ENCODE measurements at regions not wholly inside any gene's neighbourhood (a gene's known extent, or its start where the extent isn't known, plus 50 kb on each side); places are given as distances from the start of the nearest gene placed in this dataset.

DNA sequence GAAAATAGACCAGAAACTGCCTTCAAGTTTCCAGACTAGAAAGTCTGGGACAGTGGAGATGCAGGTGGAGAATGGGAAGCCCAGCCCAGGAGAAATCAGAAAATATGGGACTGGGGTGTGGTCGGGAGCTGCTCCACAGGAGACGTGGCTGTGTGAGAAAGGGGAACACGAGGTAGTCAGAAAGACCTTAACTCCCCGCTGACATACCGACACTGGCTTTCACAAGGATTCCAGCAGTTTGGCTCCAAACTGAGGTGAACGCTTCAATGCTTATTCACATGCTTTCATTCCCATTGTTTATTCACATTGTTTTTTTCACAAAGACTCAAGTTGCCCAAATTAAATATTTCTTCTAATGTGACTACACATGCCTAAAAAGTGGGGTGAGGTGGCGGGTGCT, 111.5 kb upstream of the SLCO3A1 start:
- Histone ChIP-seq H3K9ac (ENCODE audit: extremely low read depth, low read length, poor library complexity, severe bottlenecking) (no peak overlapping the region), H3K27ac (ENCODE audit: low read depth, low read length) (no peak overlapping the region), H3K4me1 (ENCODE audit: control insufficient read depth, insufficient read depth, low read length) (no peaks in the 10 kb centered on the region), H3K27me3 (ENCODE audit: control insufficient read depth, insufficient read depth, low read length, poor library complexity, severe bottlenecking) (no peaks in the 10 kb centered on the region), H3K36me3 (ENCODE audit: control insufficient read depth, insufficient read depth, low read length) (no peaks in the 10 kb centered on the region), H3K9me3 (ENCODE audit: control insufficient read depth, low read length) (no peaks in the 10 kb centered on the region), H3K4me3 (ENCODE audit: low read length) (no peak overlapping the region)
- no peaks in the 10 kb centered on the region for H3K4me1 Mint-ChIP-seq
- H3K27me3 Mint-ChIP-seq (ENCODE audit: insufficient read depth): no peaks in the 10 kb centered on the region
- TF ChIP-seq, protein P1, sequence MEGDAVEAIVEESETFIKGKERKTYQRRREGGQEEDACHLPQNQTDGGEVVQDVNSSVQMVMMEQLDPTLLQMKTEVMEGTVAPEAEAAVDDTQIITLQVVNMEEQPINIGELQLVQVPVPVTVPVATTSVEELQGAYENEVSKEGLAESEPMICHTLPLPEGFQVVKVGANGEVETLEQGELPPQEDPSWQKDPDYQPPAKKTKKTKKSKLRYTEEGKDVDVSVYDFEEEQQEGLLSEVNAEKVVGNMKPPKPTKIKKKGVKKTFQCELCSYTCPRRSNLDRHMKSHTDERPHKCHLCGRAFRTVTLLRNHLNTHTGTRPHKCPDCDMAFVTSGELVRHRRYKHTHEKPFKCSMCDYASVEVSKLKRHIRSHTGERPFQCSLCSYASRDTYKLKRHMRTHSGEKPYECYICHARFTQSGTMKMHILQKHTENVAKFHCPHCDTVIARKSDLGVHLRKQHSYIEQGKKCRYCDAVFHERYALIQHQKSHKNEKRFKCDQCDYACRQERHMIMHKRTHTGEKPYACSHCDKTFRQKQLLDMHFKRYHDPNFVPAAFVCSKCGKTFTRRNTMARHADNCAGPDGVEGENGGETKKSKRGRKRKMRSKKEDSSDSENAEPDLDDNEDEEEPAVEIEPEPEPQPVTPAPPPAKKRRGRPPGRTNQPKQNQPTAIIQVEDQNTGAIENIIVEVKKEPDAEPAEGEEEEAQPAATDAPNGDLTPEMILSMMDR (conservative IDR thresholded peaks at IDR 0.05): no peak
- WGBS, 2 experiments (ENCODE audit: insufficient coverage in 1 of 2, insufficient read length in 1 of 2): 79 to 85% methylated on average over 6 of the region's 7 CpGs
- H3K36me3 Mint-ChIP-seq (ENCODE audit: low read depth): no peaks in the 10 kb centered on the region
- no peaks in the 10 kb centered on the region for H3K9me3 Mint-ChIP-seq
- H3K4me3 Mint-ChIP-seq: no peak overlapping the region
- H3K27ac Mint-ChIP-seq: no peak overlapping the region
- no peak for DNase-seq

DNA sequence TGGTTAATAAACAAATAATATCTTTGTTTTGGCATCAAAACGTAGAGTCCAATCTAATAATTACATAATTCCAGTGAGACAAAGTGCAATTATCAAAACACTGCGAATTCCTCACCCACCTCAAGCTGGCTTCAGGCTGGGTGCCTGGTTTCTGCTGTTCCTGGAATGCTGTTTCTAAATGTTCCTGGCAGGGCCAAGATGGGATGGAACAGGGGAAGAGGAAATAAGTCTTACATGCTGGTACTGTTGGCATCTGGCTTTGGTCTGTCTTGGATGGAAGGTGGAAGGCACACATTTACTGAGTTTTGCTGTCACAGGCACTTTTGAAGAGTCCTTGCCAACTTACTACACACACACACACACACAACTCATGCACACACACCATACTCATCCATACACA, 101.9 kb upstream of the SLCO3A1 start:
- peaks cover 5% of the 10 kb centered on the region for H3K27me3 Mint-ChIP-seq (ENCODE audit: insufficient read depth)
- Histone ChIP-seq H3K27me3 (ENCODE audit: control insufficient read depth, insufficient read depth, low read length, poor library complexity, severe bottlenecking) (no peaks in the 10 kb centered on the region), H3K9ac (ENCODE audit: extremely low read depth, low read length, poor library complexity, severe bottlenecking) (no peak overlapping the region), H3K27ac (ENCODE audit: low read depth, low read length) (no peak overlapping the region), H3K4me3 (ENCODE audit: low read length) (no peak overlapping the region), H3K9me3 (ENCODE audit: control insufficient read depth, low read length) (no peaks in the 10 kb centered on the region), H3K4me1 (ENCODE audit: control insufficient read depth, insufficient read depth, low read length) (no peaks in the 10 kb centered on the region), H3K36me3 (ENCODE audit: control insufficient read depth, insufficient read depth, low read length) (no peaks in the 10 kb centered on the region)
- WGBS, 2 experiments (ENCODE audit: insufficient coverage in 1 of 2, insufficient read length in 1 of 2): 94 to 100% methylated on average over 1 to 2 of the region's 2 CpGs
- no peak overlapping the region for H3K4me3 Mint-ChIP-seq
- peaks cover 6% of the 10 kb centered on the region for H3K4me1 Mint-ChIP-seq
- H3K9me3 Mint-ChIP-seq: peaks cover 12% of the 10 kb centered on the region
- TF ChIP-seq, protein P1 (conservative IDR thresholded peaks at IDR 0.05): no peak
- no peak for DNase-seq
- H3K27ac Mint-ChIP-seq: no peak overlapping the region
- peaks cover 3% of the 10 kb centered on the region for H3K36me3 Mint-ChIP-seq (ENCODE audit: low read depth)

DNA sequence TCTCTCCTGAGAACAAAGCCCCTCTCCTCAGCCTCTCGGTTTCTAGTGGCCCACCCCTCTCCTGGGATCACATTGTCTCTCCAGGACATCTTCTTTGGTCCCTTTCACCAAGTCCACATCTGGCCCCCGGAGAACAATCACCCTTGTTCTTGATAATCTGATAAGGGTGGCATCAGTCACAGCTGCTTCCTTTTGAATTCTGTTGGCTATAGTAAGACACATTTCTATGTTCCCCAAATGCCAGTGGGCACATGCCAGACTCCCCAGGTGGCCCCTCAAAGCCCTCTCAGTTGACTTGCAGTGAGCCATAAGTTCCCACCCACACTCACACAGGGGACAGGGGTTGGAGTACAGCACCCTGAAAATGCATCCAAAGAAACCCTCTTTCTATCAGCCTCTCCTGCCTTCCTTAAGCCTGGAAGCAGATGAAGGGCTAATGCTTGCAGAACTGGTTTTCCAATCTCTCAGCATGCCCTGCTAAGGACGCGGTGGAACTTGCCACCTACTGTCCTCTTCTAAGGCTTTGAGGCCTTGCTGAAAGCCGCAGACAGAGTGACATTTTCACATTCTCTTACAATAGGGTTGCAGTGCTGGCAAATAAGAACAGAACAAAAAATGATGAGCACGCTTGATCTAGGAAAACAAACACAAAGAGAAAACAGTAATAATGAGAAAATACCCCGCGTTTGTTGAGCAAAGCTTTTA, 101.3 kb upstream of the SLCO3A1 start:
- Mint-ChIP-seq H3K27ac (no peak overlapping the region), H3K27me3 (ENCODE audit: insufficient read depth) (peaks cover 5% of the 10 kb centered on the region), H3K4me1 (peaks cover 6% of the 10 kb centered on the region), H3K4me3 (no peak overlapping the region), H3K36me3 (ENCODE audit: low read depth) (peaks cover 3% of the 10 kb centered on the region), H3K9me3 (peaks cover 12% of the 10 kb centered on the region)
- Histone ChIP-seq H3K9ac (ENCODE audit: extremely low read depth, low read length, poor library complexity, severe bottlenecking) (no peak overlapping the region), H3K27ac (ENCODE audit: low read depth, low read length) (peak overlapping the region; percentile 66), H3K36me3 (ENCODE audit: control insufficient read depth, insufficient read depth, low read length) (no peaks in the 10 kb centered on the region), H3K27me3 (ENCODE audit: control insufficient read depth, insufficient read depth, low read length, poor library complexity, severe bottlenecking) (no peaks in the 10 kb centered on the region), H3K4me3 (ENCODE audit: low read length) (no peak overlapping the region), H3K9me3 (ENCODE audit: control insufficient read depth, low read length) (no peaks in the 10 kb centered on the region), H3K4me1 (ENCODE audit: control insufficient read depth, insufficient read depth, low read length) (no peaks in the 10 kb centered on the region)
- 82 to 91% methylated on average over 6 to 8 of the region's 8 CpGs for WGBS, 2 experiments (ENCODE audit: insufficient coverage in 1 of 2, insufficient read length in 1 of 2)
- DNase-seq: peak; percentile 49
- TF ChIP-seq, protein P1 (conservative IDR thresholded peaks at IDR 0.05): no peak
